HG02840 (cell line): ENCODE measurements at regions not wholly inside any gene's neighbourhood (a gene's known extent, or its start where the extent isn't known, plus 50 kb on each side); places are given as distances from the start of the nearest gene placed in this dataset.

Source experiments
- ATAC-seq: cut with Tn5 transposase; IDR thresholded peaks from one replicate; pipeline ENCODE4 v1.9.1; 2021; ENCODE audit warnings: mild to moderate bottlenecking, moderate library complexity, moderate number of reproducible peaks; ENCODE audit not compliant: unreplicated experiment, low FRiP score

GRCh38 chr15:35756623-35757022 lies 210.7 kb upstream of the DPH6 start:
- no peak for ATAC-seq

- no peak for ATAC-seq
Measured at GRCh38 chr15:35757361-35757760, 211.4 kb upstream of the DPH6 start.

- ATAC-seq: no peak
Measured at GRCh38 chr15:35757765-35758164, 211.8 kb upstream of the DPH6 start.

- no peak for ATAC-seq
Measured at GRCh38 chr15:35764661-35765519, 218.9 kb upstream of the DPH6 start.

GRCh38 chr15:35768949-35769348 lies 223.0 kb upstream of the DPH6 start:
- no peak for ATAC-seq

GRCh38 chr15:35769656-35770055 lies 223.7 kb upstream of the DPH6 start:
- no peak for ATAC-seq

- no peak for ATAC-seq
Measured at GRCh38 chr15:35771746-35772442, 225.9 kb upstream of the DPH6 start.

GRCh38 chr15:35774653-35775052 lies 228.7 kb upstream of the DPH6 start:
- no peak for ATAC-seq

- ATAC-seq: no peak
Measured at GRCh38 chr15:35775471-35775870, 229.5 kb upstream of the DPH6 start.

GRCh38 chr15:35777061-35777460 lies 231.1 kb upstream of the DPH6 start:
- no peak for ATAC-seq

- ATAC-seq: no peak
Measured at GRCh38 chr15:35783203-35783602, 237.2 kb upstream of the DPH6 start.

GRCh38 chr15:35784745-35785144 lies 238.8 kb upstream of the DPH6 start:
- no peak for ATAC-seq

- no peak for ATAC-seq
Measured at GRCh38 chr15:35810007-35810406, 264.0 kb upstream of the DPH6 start.

GRCh38 chr15:35813573-35813972 lies 267.6 kb upstream of the DPH6 start:
- no peak for ATAC-seq

GRCh38 chr15:35818846-35819245 lies 272.9 kb upstream of the DPH6 start:
- no peak for ATAC-seq

- no peak for ATAC-seq
Measured at GRCh38 chr15:35822153-35822552, 276.2 kb upstream of the DPH6 start.

- ATAC-seq: no peak
Measured at GRCh38 chr15:35827141-35827540, 281.2 kb upstream of the DPH6 start.

- ATAC-seq: no peak
Measured at GRCh38 chr15:35827911-35828310, 281.9 kb upstream of the DPH6 start.

- no peak for ATAC-seq
Measured at GRCh38 chr15:35833581-35833980, 287.6 kb upstream of the DPH6 start.

- no peak for ATAC-seq
Measured at GRCh38 chr15:35834216-35834830, 288.4 kb upstream of the DPH6 start.

- ATAC-seq: no peak
Measured at GRCh38 chr15:35834866-35835265, 288.9 kb upstream of the DPH6 start.
